Lower leg skin (tissue), 3 donors: ENCODE measurements at regions not wholly inside any gene's neighbourhood (a gene's known extent, or its start where the extent isn't known, plus 50 kb on each side); places are given as distances from the start of the nearest gene placed in this dataset.

Experiments used
- CTCF ChIP-seq, 3 donors: fragments of 450-650 bp; IDR thresholded peaks; one replicate each; pipeline ENCODE4 v1.5.1; 2016; ENCODE audit warnings: antibody characterized with exemption in 3 of 3, mild to moderate bottlenecking in 3 of 3, moderate library complexity in 2 of 3
- POLR2A ChIP-seq, 2 donors: fragments of 450-650 bp; IDR thresholded peaks; one replicate each; pipeline ENCODE4 v1.6.1; 2016 to 2017; ENCODE audit warnings: antibody characterized with exemption in 2 of 2, mild to moderate bottlenecking in 1 of 2, moderate library complexity in 1 of 2

GRCh38 chr6:138600726-138601125 is 101.4 kb upstream of the NHSL1 start:
- no peak for TF ChIP-seq CTCF (IDR thresholded peaks at IDR 0.05)
- TF ChIP-seq POLR2A (IDR thresholded peaks at IDR 0.05): no peak
